Fibroblast of skin of right quadriceps (primary cell): ENCODE measurements at regions not wholly inside any gene's neighbourhood (a gene's known extent, or its start where the extent isn't known, plus 50 kb on each side); places are given as distances from the start of the nearest gene placed in this dataset.
A peak's percentile ranks its signal among the peaks of the same experiment; 100 is the strongest.
"Not testable (repeated sequence)": the region's sequence is repeated elsewhere in the genome, so short reads cannot be mapped to it uniquely, and the experiment has no call there.

Experiments
- DNase-seq: peaks from one replicate; pipeline ENCODE4 v3.0.0-alpha.2; 2013

GRCh38 chr1:82800721-82801120, 1000.0 kb downstream of the ADGRL2 start:
- DNase-seq: no peak

- DNase-seq: no peak
Measured at GRCh38 chr1:82799261-82799660, 998.5 kb downstream of the ADGRL2 start.

- no peak for DNase-seq
Measured at GRCh38 chr1:82795508-82796149, 994.9 kb downstream of the ADGRL2 start.

- DNase-seq: no peak
Measured at GRCh38 chr1:82792151-82792550, 991.4 kb downstream of the ADGRL2 start.

GRCh38 chr1:82790556-82790955, 989.8 kb downstream of the ADGRL2 start:
- no peak for DNase-seq

GRCh38 chr1:82788660-82789059, 987.9 kb downstream of the ADGRL2 start:
- DNase-seq: no peak

GRCh38 chr1:82788038-82788437, 987.3 kb downstream of the ADGRL2 start:
- no peak for DNase-seq

- DNase-seq: no peak
Measured at GRCh38 chr1:82786883-82787282, 986.1 kb downstream of the ADGRL2 start.

- peak; percentile 15 for DNase-seq
Measured at GRCh38 chr1:82785268-82785790, 984.6 kb downstream of the ADGRL2 start.

GRCh38 chr1:82783044-82783443, 982.3 kb downstream of the ADGRL2 start:
- no peak for DNase-seq

GRCh38 chr1:82782599-82782998, 981.9 kb downstream of the ADGRL2 start:
- DNase-seq: no peak

- no peak for DNase-seq
Measured at GRCh38 chr1:82778612-82779011, 977.9 kb downstream of the ADGRL2 start.

- no peak for DNase-seq
Measured at GRCh38 chr1:82777240-82777639, 976.5 kb downstream of the ADGRL2 start.

- not testable (repeated sequence) for DNase-seq
Measured at GRCh38 chr1:82776730-82777129, 976.0 kb downstream of the ADGRL2 start.

GRCh38 chr1:82775406-82776000, 974.8 kb downstream of the ADGRL2 start:
- DNase-seq: peak; percentile 22

- no peak for DNase-seq
Measured at GRCh38 chr1:82762829-82763532, 962.2 kb downstream of the ADGRL2 start.

- DNase-seq: no peak
Measured at GRCh38 chr1:82759035-82759434, 958.3 kb downstream of the ADGRL2 start.

- no peak for DNase-seq
Measured at GRCh38 chr1:82755671-82756070, 954.9 kb downstream of the ADGRL2 start.

- no peak for DNase-seq
Measured at GRCh38 chr1:82755191-82755590, 954.5 kb downstream of the ADGRL2 start.

- no peak for DNase-seq
Measured at GRCh38 chr1:82752046-82752445, 951.3 kb downstream of the ADGRL2 start.

GRCh38 chr1:82733645-82734044, 932.9 kb downstream of the ADGRL2 start:
- no peak for DNase-seq

- DNase-seq: no peak
Measured at GRCh38 chr1:82731216-82731615, 930.5 kb downstream of the ADGRL2 start.

- DNase-seq: no peak
Measured at GRCh38 chr1:82728206-82728605, 927.5 kb downstream of the ADGRL2 start.

GRCh38 chr1:82724246-82724645, 923.5 kb downstream of the ADGRL2 start:
- no peak for DNase-seq
